ENCODE measurements at regions not wholly inside any gene's neighbourhood (a gene's known extent, or its start where the extent isn't known, plus 50 kb on each side); places are given as distances from the start of the nearest gene placed in this dataset.

GRCh38 chr9:20095430-20096092, 306.7 kb upstream of the SLC24A2 start:
- Histone ChIP-seq H3K9me3 (no peaks in the 10 kb centered on the region), H3K4me1 (no peaks in the 10 kb centered on the region), H3K4me3 (no peak overlapping the region), H3K27ac (no peak overlapping the region), H3K4me2 (no peak overlapping the region)
- TF ChIP-seq ZSCAN20 (CRISPR knock-in tag; IDR thresholded peaks at IDR 0.05): no peak
- TF ChIP-seq USF2 (IDR thresholded peaks at IDR 0.05): no peak
- no peak for TF ChIP-seq POLR2AphosphoS2 (conservative IDR thresholded peaks at IDR 0.05; ENCODE audit: low read length)
- TF ChIP-seq FOSL2 (IDR thresholded peaks at IDR 0.05): no peak
- no peak for TF ChIP-seq FOSL2 (CRISPR knock-in tag; IDR thresholded peaks at IDR 0.05)
- TF ChIP-seq CBX2 (IDR thresholded peaks at IDR 0.05; ENCODE audit: borderline replicate concordance, low read depth): no peak
- TF ChIP-seq CHD2 (IDR thresholded peaks at IDR 0.05; ENCODE audit: low read length, partially characterized antibody): no peak
- no peak for TF ChIP-seq SREBF2 (IDR thresholded peaks at IDR 0.05)
- TF ChIP-seq POLR2A (IDR thresholded peaks at IDR 0.05; ENCODE audit: low read length): no peak
- TF ChIP-seq HDAC2 (IDR thresholded peaks at IDR 0.05): no peak
- TF ChIP-seq EHMT2 (IDR thresholded peaks at IDR 0.05; ENCODE audit: low read depth): no peak
- no peak for TF ChIP-seq TFCP2L1 (CRISPR knock-in tag; IDR thresholded peaks at IDR 0.05)
- no peak for TF ChIP-seq RNF2 (IDR thresholded peaks at IDR 0.05; ENCODE audit: borderline replicate concordance, low read depth)
- TF ChIP-seq NR3C1 (IDR thresholded peaks at IDR 0.05): no peak
- no peak for TF ChIP-seq ZNF302 (CRISPR knock-in tag; IDR thresholded peaks at IDR 0.05)
- ChIA-PET POLR2A (no interaction called here), CTCF (no interaction called here)
- 10% methylated on average over 5 of the region's 5 CpGs for WGBS (ENCODE audit: missing lambda C conversion rate)
- FAIRE-seq (no peak), ATAC-seq (no peak), DNase-seq (ENCODE audit: low read depth in 1 of 2, low spot score in 1 of 2) (no peak)

GRCh38 chr9:20092561-20092960, 303.7 kb upstream of the SLC24A2 start:
- ChIA-PET CTCF (no interaction called here), POLR2A (no interaction called here)
- ATAC-seq (no peak), DNase-seq (ENCODE audit: low read depth in 1 of 2, low spot score in 1 of 2) (no peak), FAIRE-seq (no peak)
- TF ChIP-seq CBX8 (IDR thresholded peaks at IDR 0.05) (no peak), MAFK (IDR thresholded peaks at IDR 0.05; ENCODE audit: partially characterized antibody) (peak; percentile 95)
- Histone ChIP-seq H3K9me3 (no peaks in the 10 kb centered on the region), H3K4me3 (no peak overlapping the region), H3K4me1 (no peaks in the 10 kb centered on the region), H3K27ac (no peak overlapping the region), H3K4me2 (no peak overlapping the region)
- 54% methylated on average over 1 of the region's 1 CpG for WGBS (ENCODE audit: missing lambda C conversion rate)

- Histone ChIP-seq H3K4me2 (no peak overlapping the region), H3K4me1 (no peaks in the 10 kb centered on the region), H3K4me3 (no peak overlapping the region), H3K9me3 (no peaks in the 10 kb centered on the region), H3K27ac (no peak overlapping the region)
- 5% methylated on average over 1 of the region's 1 CpG for WGBS (ENCODE audit: missing lambda C conversion rate)
- TF ChIP-seq CEBPB (IDR thresholded peaks at IDR 0.05): no peak
- TF ChIP-seq EHMT2 (IDR thresholded peaks at IDR 0.05; ENCODE audit: low read depth): no peak
- no peak for TF ChIP-seq ELK1 (IDR thresholded peaks at IDR 0.05; ENCODE audit: low read depth, low read length)
- TF ChIP-seq ZNF302 (CRISPR knock-in tag; IDR thresholded peaks at IDR 0.05): no peak
- TF ChIP-seq CBX8 (IDR thresholded peaks at IDR 0.05): no peak
- TF ChIP-seq CBX2 (IDR thresholded peaks at IDR 0.05; ENCODE audit: borderline replicate concordance, low read depth): no peak
- TF ChIP-seq CHD4 (IDR thresholded peaks at IDR 0.05; ENCODE audit: borderline replicate concordance): no peak
- TF ChIP-seq ATOH8 (CRISPR knock-in tag; IDR thresholded peaks at IDR 0.05; ENCODE audit: low read depth): no peak
- TF ChIP-seq MAZ (IDR thresholded peaks at IDR 0.05; ENCODE audit: borderline replicate concordance, low read depth, low read length): no peak
- no peak for TF ChIP-seq POLR2A (IDR thresholded peaks at IDR 0.05; ENCODE audit: low read length)
- TF ChIP-seq E2F6 (IDR thresholded peaks at IDR 0.05; ENCODE audit: borderline replicate concordance, low read depth): no peak
- ChIA-PET CTCF (no interaction called here), POLR2A (no interaction called here)
- ATAC-seq (no peak), DNase-seq (ENCODE audit: low read depth in 1 of 2, low spot score in 1 of 2) (no peak), FAIRE-seq (no peak)
Observed at GRCh38 chr9:20087481-20087880, 298.6 kb upstream of the SLC24A2 start.
